B cell (primary cell): ENCODE measurements at regions not wholly inside any gene's neighbourhood (a gene's known extent, or its start where the extent isn't known, plus 50 kb on each side); places are given as distances from the start of the nearest gene placed in this dataset.

Source experiments
- ATAC-seq: fragments of 200-7000 bp; cut with Tn5 transposase; one replicate; pipeline ENCODE4 v1.10.0; 2021; ENCODE audit warnings: low read depth, mild to moderate bottlenecking, moderate number of reproducible peaks, moderate library complexity
- CTCF ChIA-PET: fragments of 350-600 bp; sonication (Branson Sonifier 250); formaldehyde crosslinking; loops from one replicate; lab custom pipeline; 2021; ENCODE audit warnings: antibody characterized with exemption, inconsistent platforms; lab: Charles Lee
- POLR2A ChIA-PET: fragments of 350-600 bp; sonication (Branson Sonifier 250); formaldehyde crosslinking; loops from one replicate; lab custom pipeline; 2021; ENCODE audit warnings: antibody characterized with exemption; lab: Charles Lee
- DNase-seq: peaks from one replicate; pipeline ENCODE4 v3.0.0; 2013
- H2AFZ ChIP-seq: 2 replicates; pipeline ENCODE4 v1.6.1; 2012; ENCODE audit warnings: mild to moderate bottlenecking, low read depth, low read length; ENCODE audit not compliant: insufficient read depth, poor library complexity, severe bottlenecking
- H3K27ac ChIP-seq, 2 donors: 1 replicate in 1 of 2; 2 replicates in 1 of 2; pipeline ENCODE4 v1.5.1; 2012 to 2013; ENCODE audit warnings: low read length in 2 of 2, mild to moderate bottlenecking in 2 of 2, moderate library complexity in 1 of 2
- H3K27me3 ChIP-seq, 4 experiments: fragments of 200-600 bp in 1 of 4; sonication (generic) in 1 of 4; replicated peaks in 1 of 4; 1 replicate in 2 of 4; 2 replicates in 2 of 4; pipeline versions ENCODE4 v1.6.1 to v1.7.0; 2013 to 2016; ENCODE audit warnings: low read length in 3 of 4, mild to moderate bottlenecking in 2 of 4, mixed read lengths in 1 of 4, moderate library complexity in 1 of 4; ENCODE audit not compliant: insufficient read depth in 4 of 4, control insufficient read depth in 3 of 4; ENCODE audit errors: control extremely low read depth in 1 of 4
- H3K36me3 ChIP-seq, 2 experiments: replicated peaks in 1 of 2; 1 replicate in 1 of 2; 2 replicates in 1 of 2; pipeline versions ENCODE4 v1.6.1 to v1.7.1; 2013; ENCODE audit warnings: low read length in 1 of 2; ENCODE audit not compliant: insufficient read depth in 2 of 2, control insufficient read depth in 1 of 2; ENCODE audit errors: control extremely low read depth in 1 of 2, extremely low read depth in 1 of 2
- H3K4me1 ChIP-seq, 2 donors: fragments of 200-600 bp in 1 of 2; sonication (generic) in 1 of 2; 1 replicate in 1 of 2; 2 replicates in 1 of 2; pipeline versions ENCODE4 v1.5.1 to v1.6.1; 2013 to 2017; ENCODE audit warnings: low read length in 2 of 2; ENCODE audit not compliant: control insufficient read depth in 2 of 2, insufficient read depth in 2 of 2
- H3K4me2 ChIP-seq: replicated peaks from 2 replicates; pipeline ENCODE3; 2012; ENCODE audit warnings: mild to moderate bottlenecking, low read depth, low read length; ENCODE audit not compliant: poor library complexity, severe bottlenecking
- H3K4me3 ChIP-seq, 5 experiments: fragments of 200-600 bp in 1 of 5; sonication (generic) in 1 of 5; 1 replicate in 3 of 5; 2 replicates in 2 of 5; pipeline versions ENCODE4 v1.5.1 to v1.7.0; 2011 to 2016; ENCODE audit warnings: low read length in 4 of 5, mild to moderate bottlenecking in 4 of 5, low read depth in 2 of 5, control low read depth in 1 of 5, moderate library complexity in 1 of 5; ENCODE audit not compliant: insufficient read depth in 1 of 5; ENCODE audit errors: control extremely low read depth in 1 of 5, extremely low read depth in 1 of 5
- H3K79me2 ChIP-seq: fragments of 200-600 bp; sonication (generic); one replicate; pipeline ENCODE4 v1.6.0; 2016; ENCODE audit warnings: low read length; ENCODE audit not compliant: control insufficient read depth, insufficient read depth
- H3K9ac ChIP-seq: fragments of 200-600 bp; sonication (generic); 2 replicates; pipeline ENCODE4 v1.6.1; 2017; ENCODE audit warnings: mild to moderate bottlenecking, low read length, moderate library complexity
- H3K9me3 ChIP-seq, 3 donors: one replicate each; pipeline versions ENCODE4 v1.6.1 to v1.7.1; 2013; ENCODE audit warnings: low read length in 2 of 3; ENCODE audit not compliant: control insufficient read depth in 2 of 3, insufficient read depth in 1 of 3; ENCODE audit errors: control extremely low read depth in 1 of 3
- H4K20me1 ChIP-seq: 2 replicates; pipeline ENCODE4 v1.6.0; 2012; ENCODE audit warnings: mild to moderate bottlenecking, low read length; ENCODE audit not compliant: insufficient read depth, control insufficient read depth, poor library complexity, severe bottlenecking
- H3K27ac Mint-ChIP-seq: one replicate; pipeline ENCODE4 v1.8.0; 2021; ENCODE audit warnings: mixed read lengths
- H3K27me3 Mint-ChIP-seq: one replicate; pipeline ENCODE4 v1.8.0; 2021; ENCODE audit warnings: mixed read lengths
- H3K4me1 Mint-ChIP-seq: one replicate; pipeline ENCODE4 v1.8.0; 2021; ENCODE audit warnings: mixed read lengths
- H3K4me3 Mint-ChIP-seq: one replicate; pipeline ENCODE4 v1.8.0; 2021; ENCODE audit warnings: mixed read lengths
- H3K9me3 Mint-ChIP-seq: one replicate; pipeline ENCODE4 v1.8.0; 2022; ENCODE audit warnings: mixed read lengths; ENCODE audit not compliant: insufficient read depth
- EZH2 ChIP-seq: IDR thresholded peaks from 2 replicates; pipeline ENCODE4 v1.6.1; 2012; ENCODE audit warnings: borderline replicate concordance, low read depth, mild to moderate bottlenecking, moderate library complexity, low read length; ENCODE audit not compliant: insufficient read depth, poor library complexity, severe bottlenecking
- WGBS: methylation state at CpG from one replicate; pipeline ENCODE4 v1.1.5; 2013; ENCODE audit warnings: missing lambda C conversion rate; ENCODE audit not compliant: insufficient coverage; 5-methylcytosine and 5-hydroxymethylcytosine counted together
- intact Hi-C: fragments of 100-400 bp; cut with micrococcal nuclease; formaldehyde crosslinking; loops from one replicate; pipeline ENCODE4 v1.10.0; 2022
- TF ChIP-seq, protein P1 (sequence below): fragments of 200-600 bp; IDR thresholded peaks from one replicate; pipeline ENCODE4 v1.8.0; 2022; ENCODE audit warnings: antibody characterized with exemption, mild to moderate bottlenecking

DNA sequence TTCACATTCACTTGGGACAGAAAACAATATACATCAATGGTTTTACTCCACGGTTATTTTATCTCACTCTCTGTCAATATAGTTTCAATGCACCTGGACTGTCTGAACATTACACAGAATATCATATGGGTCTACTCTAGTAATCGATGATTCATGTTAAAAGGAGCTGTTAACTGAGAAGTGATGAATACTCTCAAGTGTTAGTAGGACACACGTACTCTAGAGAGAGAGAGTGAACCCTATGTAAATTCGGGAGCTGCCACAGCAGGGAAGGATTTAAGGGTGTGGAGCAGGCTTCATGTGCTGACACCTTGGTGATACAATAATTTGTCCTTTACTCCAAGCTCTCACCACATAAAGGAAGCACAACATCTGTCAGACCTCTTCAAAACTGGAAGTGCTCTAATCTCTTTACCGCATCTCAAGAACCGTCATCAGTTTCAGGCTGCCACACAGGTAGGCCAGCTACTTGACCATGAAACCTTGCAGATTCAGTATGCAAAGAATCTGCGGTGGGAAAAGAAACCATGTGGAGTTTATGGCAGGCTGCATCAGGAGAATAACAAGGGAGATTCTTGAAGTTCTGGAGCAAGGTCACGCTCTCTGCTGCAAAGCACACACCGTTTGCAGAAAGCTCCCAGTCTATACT lies 199.2 kb upstream of the TMC3 start:
- no peak for ATAC-seq
- H3K4me3 Mint-ChIP-seq = no peak overlapping the region

DNA sequence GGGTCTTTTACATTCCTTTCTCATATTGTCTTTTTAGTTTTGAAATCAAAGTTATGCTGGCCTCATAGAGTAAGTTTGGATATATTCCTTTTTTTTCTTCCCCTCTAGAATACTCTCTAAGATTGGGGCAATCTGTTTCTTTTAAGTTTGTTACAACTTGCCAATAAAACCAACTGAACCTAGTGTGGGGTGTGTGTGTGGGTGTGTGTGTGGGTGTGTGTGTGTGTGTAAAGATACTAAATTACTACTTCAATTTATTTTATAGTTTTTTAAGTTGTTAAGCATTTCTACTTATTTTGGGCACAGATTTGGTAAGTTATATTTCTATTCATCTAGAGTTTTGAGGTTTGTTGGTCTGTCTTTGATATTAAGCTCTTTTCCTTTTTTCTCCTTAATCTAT lies 198.2 kb upstream of the TMC3 start:
- Histone ChIP-seq H3K4me3 (no peak overlapping the region), H2AFZ (no peak overlapping the region), H3K9ac (no peak overlapping the region), H3K4me1 (no peaks in the 10 kb centered on the region), H4K20me1 (no peaks in the 10 kb centered on the region), H3K9me3 (no peaks in the 10 kb centered on the region), H3K27ac (no peak overlapping the region), H3K79me2 (no peaks in the 10 kb centered on the region), H3K27me3 (no peaks in the 10 kb centered on the region), H3K4me2 (no peak overlapping the region), H3K36me3 (no peaks in the 10 kb centered on the region)
- H3K27ac Mint-ChIP-seq = no peak overlapping the region
- H3K4me1 Mint-ChIP-seq = no peaks in the 10 kb centered on the region
- ChIA-PET POLR2A (no interaction called here), CTCF (no interaction called here)
- intact Hi-C loops = no loop called here
- no peaks in the 10 kb centered on the region for H3K9me3 Mint-ChIP-seq
- peaks cover 12% of the 10 kb centered on the region for H3K27me3 Mint-ChIP-seq
- H3K4me3 Mint-ChIP-seq = no peak overlapping the region
- no peak for DNase-seq
- TF ChIP-seq, protein P1, sequence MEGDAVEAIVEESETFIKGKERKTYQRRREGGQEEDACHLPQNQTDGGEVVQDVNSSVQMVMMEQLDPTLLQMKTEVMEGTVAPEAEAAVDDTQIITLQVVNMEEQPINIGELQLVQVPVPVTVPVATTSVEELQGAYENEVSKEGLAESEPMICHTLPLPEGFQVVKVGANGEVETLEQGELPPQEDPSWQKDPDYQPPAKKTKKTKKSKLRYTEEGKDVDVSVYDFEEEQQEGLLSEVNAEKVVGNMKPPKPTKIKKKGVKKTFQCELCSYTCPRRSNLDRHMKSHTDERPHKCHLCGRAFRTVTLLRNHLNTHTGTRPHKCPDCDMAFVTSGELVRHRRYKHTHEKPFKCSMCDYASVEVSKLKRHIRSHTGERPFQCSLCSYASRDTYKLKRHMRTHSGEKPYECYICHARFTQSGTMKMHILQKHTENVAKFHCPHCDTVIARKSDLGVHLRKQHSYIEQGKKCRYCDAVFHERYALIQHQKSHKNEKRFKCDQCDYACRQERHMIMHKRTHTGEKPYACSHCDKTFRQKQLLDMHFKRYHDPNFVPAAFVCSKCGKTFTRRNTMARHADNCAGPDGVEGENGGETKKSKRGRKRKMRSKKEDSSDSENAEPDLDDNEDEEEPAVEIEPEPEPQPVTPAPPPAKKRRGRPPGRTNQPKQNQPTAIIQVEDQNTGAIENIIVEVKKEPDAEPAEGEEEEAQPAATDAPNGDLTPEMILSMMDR = no peak
- no peak for ATAC-seq

More for the DNA sequence above, 199.2 kb upstream of the TMC3 start:
- peaks cover 8% of the 10 kb centered on the region for H3K27me3 Mint-ChIP-seq
- Histone ChIP-seq H2AFZ (no peak overlapping the region), H4K20me1 (no peaks in the 10 kb centered on the region), H3K9me3 (no peaks in the 10 kb centered on the region), H3K36me3 (no peaks in the 10 kb centered on the region), H3K79me2 (no peaks in the 10 kb centered on the region), H3K27ac (no peak overlapping the region), H3K4me3 (no peak overlapping the region), H3K4me1 (no peaks in the 10 kb centered on the region), H3K27me3 (no peaks in the 10 kb centered on the region), H3K9ac (no peak overlapping the region), H3K4me2 (no peak overlapping the region)
- CTCF ChIA-PET = no interaction called here
- POLR2A ChIA-PET = no interaction called here
- TF ChIP-seq, protein P1 = no peak
- TF ChIP-seq EZH2 = no peak
- WGBS = 100% methylated on average over 4 of the region's 9 CpGs
- no peaks in the 10 kb centered on the region for H3K4me1 Mint-ChIP-seq
- H3K27ac Mint-ChIP-seq = no peak overlapping the region
- intact Hi-C loops = no loop called here
- H3K9me3 Mint-ChIP-seq = no peaks in the 10 kb centered on the region
- no peak for DNase-seq
